Memory B cell (primary cell): ENCODE measurements at regions not wholly inside any gene's neighbourhood (a gene's known extent, or its start where the extent isn't known, plus 50 kb on each side); places are given as distances from the start of the nearest gene placed in this dataset.
"Not testable (repeated sequence)": the region's sequence is repeated elsewhere in the genome, so short reads cannot be mapped to it uniquely, and the experiment has no call there.

Experiments
- ATAC-seq: fragments of 150-1000 bp; cut with Tn5 transposase; 2 replicates; pipeline ENCODE4 v1.10.0; 2021; ENCODE audit warnings: low read depth, mild to moderate bottlenecking, moderate library complexity
- DNase-seq, 2 donors: peaks; one replicate each; pipeline ENCODE4 v3.0.0; 2022; ENCODE audit warnings: low spot score in 2 of 2
- H3K27ac Mint-ChIP-seq: one replicate; pipeline ENCODE4 v1.8.0; 2022; ENCODE audit warnings: mild to moderate bottlenecking, moderate library complexity, mixed read lengths
- H3K27me3 Mint-ChIP-seq: one replicate; pipeline ENCODE4 v1.8.0; 2022; ENCODE audit warnings: mixed read lengths
- H3K36me3 Mint-ChIP-seq: one replicate; pipeline ENCODE4 v1.8.0; 2022; ENCODE audit warnings: mild to moderate bottlenecking, mixed read lengths
- H3K4me1 Mint-ChIP-seq: one replicate; pipeline ENCODE4 v1.8.0; 2022; ENCODE audit warnings: mixed read lengths
- H3K4me3 Mint-ChIP-seq: one replicate; pipeline ENCODE4 v1.8.0; 2022; ENCODE audit warnings: mild to moderate bottlenecking, moderate library complexity, mixed read lengths
- H3K9me3 Mint-ChIP-seq: one replicate; pipeline ENCODE4 v1.8.0; 2022; ENCODE audit warnings: mixed read lengths

GRCh38 chr6:170150590-170150945, 140.3 kb downstream of the DLL1 start:
- Mint-ChIP-seq H3K4me1 (peaks cover 8% of the 10 kb centered on the region), H3K4me3 (no peak overlapping the region), H3K36me3 (no peaks in the 10 kb centered on the region), H3K9me3 (peaks cover 1% of the 10 kb centered on the region), H3K27me3 (peaks cover 13% of the 10 kb centered on the region), H3K27ac (no peak overlapping the region)
- ATAC-seq (no peak), DNase-seq (no peak)

- peaks cover 9% of the 10 kb centered on the region for H3K4me1 Mint-ChIP-seq
- no peak overlapping the region for H3K4me3 Mint-ChIP-seq
- peaks cover under 1% of the 10 kb centered on the region for H3K36me3 Mint-ChIP-seq
- DNase-seq (no peak), ATAC-seq (no peak)
- peaks cover 13% of the 10 kb centered on the region for H3K27me3 Mint-ChIP-seq
- no peak overlapping the region for H3K27ac Mint-ChIP-seq
- peaks cover 2% of the 10 kb centered on the region for H3K9me3 Mint-ChIP-seq
Observed at GRCh38 chr6:170149681-170150589, 140.9 kb downstream of the DLL1 start.

GRCh38 chr6:170148709-170149470, 142.0 kb downstream of the DLL1 start:
- ATAC-seq (no peak), DNase-seq (no peak)
- Mint-ChIP-seq H3K27ac (no peak overlapping the region), H3K4me3 (no peak overlapping the region), H3K27me3 (peaks cover 10% of the 10 kb centered on the region), H3K4me1 (peaks cover 15% of the 10 kb centered on the region), H3K36me3 (peaks cover 6% of the 10 kb centered on the region), H3K9me3 (peaks cover 8% of the 10 kb centered on the region)

- Mint-ChIP-seq H3K36me3 (peaks cover 6% of the 10 kb centered on the region), H3K27ac (no peak overlapping the region), H3K9me3 (peaks cover 8% of the 10 kb centered on the region), H3K27me3 (peaks cover 10% of the 10 kb centered on the region), H3K4me1 (peaks cover 15% of the 10 kb centered on the region), H3K4me3 (peak overlapping the region; percentile 59)
- DNase-seq (no peak), ATAC-seq (peak; percentile 50)
Observed at GRCh38 chr6:170147832-170148708, 142.8 kb downstream of the DLL1 start.

- Mint-ChIP-seq H3K36me3 (peaks cover 6% of the 10 kb centered on the region), H3K4me3 (no peak overlapping the region), H3K4me1 (peaks cover 15% of the 10 kb centered on the region), H3K27me3 (peaks cover 10% of the 10 kb centered on the region), H3K27ac (no peak overlapping the region), H3K9me3 (peaks cover 8% of the 10 kb centered on the region)
- no peak for DNase-seq
- no peak for ATAC-seq
Observed at GRCh38 chr6:170147056-170147787, 143.7 kb downstream of the DLL1 start.

- DNase-seq (no peak), ATAC-seq (no peak)
- peaks cover 6% of the 10 kb centered on the region for H3K36me3 Mint-ChIP-seq
- H3K4me3 Mint-ChIP-seq = no peak overlapping the region
- no peak overlapping the region for H3K27ac Mint-ChIP-seq
- peaks cover 8% of the 10 kb centered on the region for H3K9me3 Mint-ChIP-seq
- peaks cover 15% of the 10 kb centered on the region for H3K4me1 Mint-ChIP-seq
- peaks cover 10% of the 10 kb centered on the region for H3K27me3 Mint-ChIP-seq
Observed at GRCh38 chr6:170146640-170147039, 144.2 kb downstream of the DLL1 start.

GRCh38 chr6:170146131-170146530, 144.7 kb downstream of the DLL1 start:
- not testable (repeated sequence) for H3K4me3 Mint-ChIP-seq, H3K27ac Mint-ChIP-seq, DNase-seq, H3K9me3 Mint-ChIP-seq, ATAC-seq, H3K36me3 Mint-ChIP-seq, H3K27me3 Mint-ChIP-seq
- H3K4me1 Mint-ChIP-seq = peaks cover 15% of the 10 kb centered on the region

- not testable (repeated sequence) for H3K27me3 Mint-ChIP-seq, H3K36me3 Mint-ChIP-seq, H3K4me3 Mint-ChIP-seq, H3K9me3 Mint-ChIP-seq, H3K27ac Mint-ChIP-seq, DNase-seq, ATAC-seq
- H3K4me1 Mint-ChIP-seq = peaks cover 15% of the 10 kb centered on the region
Observed at GRCh38 chr6:170145716-170146115, 145.2 kb downstream of the DLL1 start.

- Mint-ChIP-seq H3K36me3 (peaks cover 6% of the 10 kb centered on the region), H3K4me1 (peaks cover 15% of the 10 kb centered on the region), H3K27ac (no peak overlapping the region), H3K27me3 (peaks cover 10% of the 10 kb centered on the region), H3K9me3 (peaks cover 8% of the 10 kb centered on the region), H3K4me3 (no peak overlapping the region)
- no peak for ATAC-seq
- DNase-seq = no peak
Observed at GRCh38 chr6:170145272-170145592, 145.6 kb downstream of the DLL1 start.

- Mint-ChIP-seq H3K27ac (peak overlapping the region; percentile 86), H3K27me3 (peaks cover 6% of the 10 kb centered on the region), H3K9me3 (peaks cover 8% of the 10 kb centered on the region), H3K36me3 (peaks cover 6% of the 10 kb centered on the region), H3K4me3 (peak overlapping the region; percentile 53), H3K4me1 (peaks cover 15% of the 10 kb centered on the region)
- ATAC-seq = peak; percentile 54
- no peak for DNase-seq
Observed at GRCh38 chr6:170144571-170145271, 146.2 kb downstream of the DLL1 start.

- Mint-ChIP-seq H3K4me1 (peaks cover 15% of the 10 kb centered on the region), H3K36me3 (peaks cover 6% of the 10 kb centered on the region), H3K4me3 (no peak overlapping the region), H3K9me3 (peaks cover 11% of the 10 kb centered on the region), H3K27ac (no peak overlapping the region), H3K27me3 (peaks cover 3% of the 10 kb centered on the region)
- no peak for ATAC-seq
- DNase-seq = no peak
Observed at GRCh38 chr6:170143401-170144150, 147.3 kb downstream of the DLL1 start.

GRCh38 chr6:170142559-170142958, 148.3 kb downstream of the DLL1 start:
- H3K4me1 Mint-ChIP-seq = peaks cover 7% of the 10 kb centered on the region
- no peak for ATAC-seq
- H3K36me3 Mint-ChIP-seq = peaks cover 6% of the 10 kb centered on the region
- peaks cover 13% of the 10 kb centered on the region for H3K9me3 Mint-ChIP-seq
- no peak overlapping the region for H3K27ac Mint-ChIP-seq
- no peaks in the 10 kb centered on the region for H3K27me3 Mint-ChIP-seq
- DNase-seq = no peak
- H3K4me3 Mint-ChIP-seq = no peak overlapping the region
